K562 (cell line): ENCODE measurements at regions not wholly inside any gene's neighbourhood (a gene's known extent, or its start where the extent isn't known, plus 50 kb on each side); places are given as distances from the start of the nearest gene placed in this dataset.

Experiments used
- ELK3 ChIP-seq: fragments of 450-650 bp; formaldehyde crosslinking; IDR thresholded peaks from 2 replicates; pipeline ENCODE4 v1.4.0; 2020; ENCODE audit warnings: mild to moderate bottlenecking
- FOXO4 ChIP-seq: fragments of 450-650 bp; formaldehyde crosslinking; IDR thresholded peaks from 2 replicates; pipeline ENCODE4 v1.4.0; 2020; ENCODE audit warnings: mild to moderate bottlenecking, moderate library complexity
- RERE ChIP-seq: sonication (generic); formaldehyde crosslinking; IDR thresholded peaks from 2 replicates; pipeline ENCODE4 v1.8.0; 2023; ENCODE audit warnings: missing genetic modification reagents, mild to moderate bottlenecking, borderline replicate concordance
- RNF219 ChIP-seq: fragments of 250-450 bp; sonication (Bioruptor Pico); IDR thresholded peaks from 2 replicates; pipeline ENCODE4 v1.5.0; 2022; ENCODE audit warnings: mild to moderate bottlenecking

- TF ChIP-seq ELK3 (CRISPR knock-in tag) (no peak), RERE (CRISPR knock-in tag) (no peak), RNF219 (CRISPR knock-in tag) (no peak), FOXO4 (CRISPR knock-in tag) (no peak)
Measured at GRCh38 chr22:47625531-47626427, 863.3 kb downstream of the TBC1D22A start (continued).
